Endothelial cell of umbilical vein (primary cell): ENCODE measurements at regions not wholly inside any gene's neighbourhood (a gene's known extent, or its start where the extent isn't known, plus 50 kb on each side); places are given as distances from the start of the nearest gene placed in this dataset.

Source experiments
- BruUV-seq: library from RNA; stranded (reverse); fragments of 400-500 nt; replicated peaks from 2 replicates; lab custom pipeline; 2021; lab: Mats Ljungman, UMichigan
- CTCF ChIA-PET: fragments of 300-600, 350-600 bp; sonication (Branson Sonifier 250); formaldehyde crosslinking; loops from one replicate; lab custom pipeline; 2021; ENCODE audit warnings: antibody characterized with exemption, inconsistent platforms; lab: Charles Lee
- POLR2A ChIA-PET: fragments of 300-600, 350-600 bp; sonication (Branson Sonifier 250); formaldehyde crosslinking; loops from one replicate; lab custom pipeline; 2021; ENCODE audit warnings: antibody characterized with exemption, inconsistent platforms; lab: Charles Lee
- DNase-seq: peaks from one replicate; pipeline ENCODE4 v3.0.0-alpha.2; 2011; ENCODE audit warnings: low read depth, low spot score
- FAIRE-seq: peaks from 2 replicates; lab custom pipeline; 2011; peaks lifted over from hg19 to GRCh38; lab: Jason Lieb, UNC
- H2AFZ ChIP-seq: 2 replicates; pipeline ENCODE4 v1.6.0; 2012; ENCODE audit warnings: low read depth, low read length, control low read depth, inconsistent platforms
- H3K27ac ChIP-seq: 2 replicates; pipeline ENCODE4 v1.5.1; 2011; ENCODE audit warnings: low read depth, mild to moderate bottlenecking, control low read depth, low read length, moderate library complexity; ENCODE audit not compliant: insufficient read depth
- H3K27me3 ChIP-seq, 2 experiments: 2 replicates each; pipeline versions ENCODE4 v1.6.0 to v1.6.1; 2011; ENCODE audit warnings: low read length in 2 of 2, mixed read lengths in 1 of 2; ENCODE audit not compliant: control insufficient read depth in 2 of 2, insufficient read depth in 2 of 2
- H3K36me3 ChIP-seq, 2 experiments: 2 replicates in 1 of 2; 3 replicates in 1 of 2; pipeline ENCODE4 v1.5.1; 2011; ENCODE audit warnings: low read length in 2 of 2, mild to moderate bottlenecking in 1 of 2, moderate library complexity in 1 of 2; ENCODE audit not compliant: control insufficient read depth in 2 of 2, insufficient read depth in 2 of 2; ENCODE audit errors: extremely low read depth in 1 of 2
- H3K4me1 ChIP-seq: 3 replicates; pipeline ENCODE4 v1.5.1; 2011; ENCODE audit warnings: mild to moderate bottlenecking, low read length; ENCODE audit not compliant: control insufficient read depth, insufficient read depth; ENCODE audit errors: extremely low read depth
- H3K4me2 ChIP-seq: 2 replicates; pipeline ENCODE4 v1.6.1; 2011; ENCODE audit warnings: low read length, control low read depth, mixed read lengths; ENCODE audit not compliant: insufficient read depth
- H3K4me3 ChIP-seq, 3 experiments: fragments of 200-600 bp in 1 of 3; sonication (generic), shearing (Covaris generic) in 1 of 3; replicated peaks in 1 of 3; 2 replicates each; pipeline ENCODE4 v1.5.1; 2011 to 2016; ENCODE audit warnings: control low read depth in 3 of 3, low read length in 3 of 3, mild to moderate bottlenecking in 2 of 3, inconsistent platforms in 1 of 3, low read depth in 1 of 3, moderate library complexity in 1 of 3; ENCODE audit not compliant: insufficient read depth in 1 of 3
- H3K79me2 ChIP-seq: 2 replicates; pipeline ENCODE4 v1.6.0; 2012; ENCODE audit warnings: low read length, inconsistent platforms; ENCODE audit not compliant: control insufficient read depth, insufficient read depth
- H3K9ac ChIP-seq: replicated peaks from 2 replicates; pipeline ENCODE3; 2011; ENCODE audit warnings: low read length, control low read depth; ENCODE audit not compliant: insufficient read depth; ENCODE audit errors: extremely low read depth
- H3K9me1 ChIP-seq: replicated peaks from 3 replicates; pipeline ENCODE4 v1.6.0; 2011; ENCODE audit warnings: mild to moderate bottlenecking, low read length; ENCODE audit not compliant: control insufficient read depth, insufficient read depth; ENCODE audit errors: extremely low read depth
- H3K9me3 ChIP-seq: replicated peaks from 2 replicates; pipeline ENCODE4 v1.5.1; 2012; ENCODE audit warnings: low read length, inconsistent platforms; ENCODE audit not compliant: control insufficient read depth, insufficient read depth
- H4K20me1 ChIP-seq: replicated peaks from 2 replicates; pipeline ENCODE3; 2011; ENCODE audit warnings: mild to moderate bottlenecking, low read length; ENCODE audit not compliant: control insufficient read depth, insufficient read depth; ENCODE audit errors: extremely low read depth
- CTCF ChIP-seq, 2 donors: IDR thresholded peaks; 1 replicate in 1 of 2; 2 replicates in 1 of 2; pipeline ENCODE4 v1.5.1; 2011; ENCODE audit warnings: low read length in 2 of 2, mild to moderate bottlenecking in 2 of 2, moderate library complexity in 2 of 2, control low read depth in 1 of 2, inconsistent platforms in 1 of 2, low read depth in 1 of 2; ENCODE audit not compliant: insufficient read depth in 1 of 2; ENCODE audit errors: extremely low read depth in 1 of 2
- EZH2 ChIP-seq: IDR thresholded peaks from 2 replicates; pipeline ENCODE4 v1.6.1; 2012; ENCODE audit warnings: borderline replicate concordance, low read depth, mild to moderate bottlenecking, moderate library complexity, low read length, inconsistent platforms; ENCODE audit not compliant: severe bottlenecking
- FOS ChIP-seq: IDR thresholded peaks from 2 replicates; pipeline ENCODE4 v1.6.1; 2011; ENCODE audit warnings: mild to moderate bottlenecking, low read length, moderate library complexity, borderline replicate concordance; ENCODE audit not compliant: insufficient read depth
- GATA2 ChIP-seq: IDR thresholded peaks from 2 replicates; pipeline ENCODE4 v1.7.0; 2011; ENCODE audit warnings: low read depth, mild to moderate bottlenecking, moderate library complexity, mixed read lengths, low read length; ENCODE audit not compliant: insufficient read length, insufficient read depth
- JUN ChIP-seq: IDR thresholded peaks from 2 replicates; pipeline ENCODE4 v1.6.1; 2011; ENCODE audit warnings: borderline replicate concordance, low read depth; ENCODE audit not compliant: insufficient read length, insufficient read depth
- MAX ChIP-seq: IDR thresholded peaks from 2 replicates; pipeline ENCODE4 v1.6.1; 2011; ENCODE audit not compliant: insufficient read depth, insufficient read length
- MYC ChIP-seq: IDR thresholded peaks from one replicate; pipeline ENCODE4 v1.6.1; 2011; ENCODE audit warnings: mild to moderate bottlenecking, low read depth, low read length
- POLR2A ChIP-seq: IDR thresholded peaks from 2 replicates; pipeline ENCODE4 v1.6.1; 2012; ENCODE audit warnings: low read depth, mild to moderate bottlenecking, control low read depth, low read length
- POLR2AphosphoS5 ChIP-seq: IDR thresholded peaks from 2 replicates; pipeline ENCODE4 v1.6.1; 2012; ENCODE audit warnings: low read depth, mild to moderate bottlenecking, control low read depth, low read length, moderate library complexity; ENCODE audit not compliant: insufficient read depth
- dilution Hi-C: fragments of 300-500 bp; cut with MboI; formaldehyde crosslinking; loops from one replicate; pipeline ENCODE4 v1.15.0; 2019; ENCODE audit warnings: low sequenced_read_pairs; ENCODE audit not compliant: extremely low pct_ligation_motif_present
- intact Hi-C: fragments of 100-400 bp; cut with micrococcal nuclease; formaldehyde crosslinking; loops from one replicate; pipeline ENCODE4 v1.10.0; 2022

GRCh38 chrX:69556060-69557011 is 52.2 kb downstream of the NALF2 start:
- Histone ChIP-seq H2AFZ (no peak overlapping the region), H3K9me1 (no peaks in the 10 kb centered on the region), H3K4me2 (no peak overlapping the region), H3K36me3 (no peaks in the 10 kb centered on the region), H3K4me1 (no peaks in the 10 kb centered on the region), H3K4me3 (no peak overlapping the region), H3K79me2 (no peaks in the 10 kb centered on the region), H3K27me3 (no peaks in the 10 kb centered on the region), H3K9me3 (no peaks in the 10 kb centered on the region), H3K27ac (no peak overlapping the region), H3K9ac (no peak overlapping the region), H4K20me1 (no peaks in the 10 kb centered on the region)
- intact Hi-C loops (no loop called here), dilution Hi-C loops (no loop called here)
- POLR2A ChIA-PET: no interaction called here
- FAIRE-seq (no peak), DNase-seq (no peak)
- CTCF ChIA-PET: no interaction called here
- BruUV-seq: no TSS peak
- no peak for TF ChIP-seq GATA2
- no peak for TF ChIP-seq FOS
- TF ChIP-seq CTCF (IDR thresholded peaks at IDR 0.05; ENCODE audit: extremely low read depth in 1 of 2, insufficient read depth in 1 of 2, low read depth in 1 of 2, low read length in 2 of 2): no peak
- no peak for TF ChIP-seq EZH2
- no peak for TF ChIP-seq MAX
- TF ChIP-seq JUN: no peak
- no peak for TF ChIP-seq POLR2AphosphoS5
- no peak for TF ChIP-seq MYC
- TF ChIP-seq POLR2A: no peak
